ENCODE measurements at regions not wholly inside any gene's neighbourhood (a gene's known extent, or its start where the extent isn't known, plus 50 kb on each side); places are given as distances from the start of the nearest gene placed in this dataset.

DNA sequence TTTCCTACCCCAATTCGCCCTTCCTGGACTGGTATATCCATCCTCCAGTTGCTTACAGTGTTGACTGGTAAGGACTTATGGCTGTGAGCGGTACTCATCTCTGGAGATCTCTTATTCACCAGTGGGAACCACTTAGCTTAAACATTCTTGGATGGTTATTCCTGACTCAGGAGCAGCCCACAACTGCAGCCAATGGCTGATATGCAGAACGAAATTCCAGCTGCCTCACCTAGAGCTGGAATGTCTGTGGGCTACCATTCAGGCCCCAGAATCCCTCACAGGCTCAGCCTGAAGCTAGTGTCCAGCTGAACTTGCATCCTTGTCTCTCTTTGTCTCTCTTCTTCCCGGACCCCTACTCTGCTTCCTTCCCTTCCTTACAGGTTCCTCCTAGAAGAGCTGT is 138.9 kb upstream of the SMIM31 start:
- no peak overlapping the region for H3K4me2 ChIP-seq (replicated peaks; ENCODE audit: extremely low read depth, low read length, poor library complexity, severe bottlenecking)
- no peaks in the 10 kb centered on the region for H4K20me1 ChIP-seq (ENCODE audit: insufficient read depth, low read length)
- H3K4me3 Mint-ChIP-seq: no peak overlapping the region
- H3K36me3 ChIP-seq (replicated peaks in 1 of 2; ENCODE audit: control insufficient read depth in 1 of 2, insufficient read depth in 2 of 2, low read length in 2 of 2): no peaks in the 10 kb centered on the region
- no peaks in the 10 kb centered on the region for H3K79me2 ChIP-seq (ENCODE audit: insufficient read depth, low read length)
- H3K27me3 ChIP-seq (ENCODE audit: control insufficient read depth in 2 of 2, insufficient read depth in 2 of 2, low read length in 2 of 2): no peaks in the 10 kb centered on the region
- H3K4me1 ChIP-seq (ENCODE audit: control insufficient read depth in 1 of 2, insufficient read depth in 2 of 2, low read length in 2 of 2): no peaks in the 10 kb centered on the region
- no peak overlapping the region for H3K9ac ChIP-seq (ENCODE audit: insufficient read depth, low read length, poor library complexity, severe bottlenecking)
- no peak overlapping the region for H2AFZ ChIP-seq (ENCODE audit: insufficient read depth, low read depth, low read length, poor library complexity, severe bottlenecking)
- H3K9me3 Mint-ChIP-seq: peaks cover 2 to 9% (median 3%) of the 10 kb centered on the region in 7 donors
- DNase-seq: no peak
- H3K9me3 ChIP-seq (replicated peaks in 1 of 2; ENCODE audit: control insufficient read depth in 1 of 2, insufficient read depth in 1 of 2, low read length in 2 of 2): no peaks in the 10 kb centered on the region
- 81% methylated on average over 2 of the region's 4 CpGs for WGBS (ENCODE audit: insufficient coverage)
- no peak overlapping the region for H3K4me3 ChIP-seq (replicated peaks in 1 of 3; ENCODE audit: low read depth in 2 of 3, low read length in 3 of 3)
- intact Hi-C loops (cut with micrococcal nuclease): no loop called here
- peaks cover 0 to 1% (median 0%) of the 10 kb centered on the region in 3 donors for H3K27me3 Mint-ChIP-seq (ENCODE audit: low read depth in 3 of 3)
- H3K27ac ChIP-seq (ENCODE audit: low read depth in 1 of 2, low read length in 2 of 2): no peak overlapping the region
- H3K27ac Mint-ChIP-seq: no peak overlapping the region
- no peak for TF ChIP-seq CTCF (IDR thresholded peaks at IDR 0.05)
- no peaks in the 10 kb centered on the region for H3K4me1 Mint-ChIP-seq
- H3K36me3 Mint-ChIP-seq: no peaks in the 10 kb centered on the region

- no peak overlapping the region for H3K4me3 ChIP-seq (replicated peaks in 1 of 3; ENCODE audit: low read depth in 2 of 3, low read length in 3 of 3)
- H3K36me3 Mint-ChIP-seq: no peaks in the 10 kb centered on the region
- H3K9me3 Mint-ChIP-seq: peaks cover 0 to 8% (median 2%) of the 10 kb centered on the region in 7 donors
- H3K4me2 ChIP-seq (replicated peaks; ENCODE audit: extremely low read depth, low read length, poor library complexity, severe bottlenecking): no peak overlapping the region
- no peaks in the 10 kb centered on the region for H3K36me3 ChIP-seq (replicated peaks in 1 of 2; ENCODE audit: control insufficient read depth in 1 of 2, insufficient read depth in 2 of 2, low read length in 2 of 2)
- H3K79me2 ChIP-seq (ENCODE audit: insufficient read depth, low read length): no peaks in the 10 kb centered on the region
- H3K9ac ChIP-seq (ENCODE audit: insufficient read depth, low read length, poor library complexity, severe bottlenecking): no peak overlapping the region
- TF ChIP-seq CTCF (IDR thresholded peaks at IDR 0.05): no peak
- H3K27me3 ChIP-seq (ENCODE audit: control insufficient read depth in 2 of 2, insufficient read depth in 2 of 2, low read length in 2 of 2): no peaks in the 10 kb centered on the region
- H3K27ac Mint-ChIP-seq: no peak overlapping the region
- H3K27me3 Mint-ChIP-seq (ENCODE audit: low read depth in 3 of 3): no peaks in the 10 kb centered on the region
- no peak overlapping the region for H3K27ac ChIP-seq (ENCODE audit: low read depth in 1 of 2, low read length in 2 of 2)
- no peak overlapping the region for H2AFZ ChIP-seq (ENCODE audit: insufficient read depth, low read depth, low read length, poor library complexity, severe bottlenecking)
- no peak overlapping the region for H3K4me3 Mint-ChIP-seq
- H3K4me1 ChIP-seq (ENCODE audit: control insufficient read depth in 1 of 2, insufficient read depth in 2 of 2, low read length in 2 of 2): no peaks in the 10 kb centered on the region
- H4K20me1 ChIP-seq (ENCODE audit: insufficient read depth, low read length): no peaks in the 10 kb centered on the region
- H3K4me1 Mint-ChIP-seq: no peaks in the 10 kb centered on the region
- H3K9me3 ChIP-seq (replicated peaks in 1 of 2; ENCODE audit: control insufficient read depth in 1 of 2, insufficient read depth in 1 of 2, low read length in 2 of 2): no peaks in the 10 kb centered on the region
- no peak for DNase-seq
- intact Hi-C loops (cut with micrococcal nuclease): no loop called here
These were observed 138.0 kb upstream of the SMIM31 start for GRCh38 chr4:164615964-164616363.

All from CD14-positive monocyte (primary cell).